ENCODE measurements at regions not wholly inside any gene's neighbourhood (a gene's known extent, or its start where the extent isn't known, plus 50 kb on each side); places are given as distances from the start of the nearest gene placed in this dataset.

DNA sequence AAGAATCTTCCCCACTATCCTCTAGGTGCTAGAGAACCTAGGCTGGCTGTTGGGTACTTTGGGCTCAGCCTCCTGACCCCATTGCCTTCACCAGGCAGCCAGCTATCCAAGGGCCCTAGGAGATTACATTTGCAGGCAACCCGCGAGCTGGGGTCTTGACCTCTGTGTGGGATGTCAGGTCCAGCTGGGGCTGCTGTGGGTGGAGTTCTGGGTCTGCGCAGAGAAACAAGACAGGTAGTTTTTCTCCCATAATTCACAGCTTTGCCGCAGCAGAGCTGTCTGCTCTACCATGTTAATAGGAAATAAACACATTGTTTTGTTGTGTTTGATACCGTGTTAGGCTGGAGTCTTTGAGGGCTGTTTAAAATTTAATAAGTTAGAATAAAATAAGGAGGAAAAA is 142.8 kb upstream of the PLET1 start:
- H3K4me3 ChIP-seq (IDR thresholded peaks at IDR 0.05; ENCODE audit: insufficient read depth, low read depth, low read length), result no peak overlapping the region
- no peaks in the 10 kb centered on the region for H3K79me2 ChIP-seq (ENCODE audit: insufficient read depth, low read depth)
- H3K9ac ChIP-seq, result no peak overlapping the region
- H3K27ac ChIP-seq, result no peak overlapping the region
- no peaks in the 10 kb centered on the region for H3K4me1 ChIP-seq (ENCODE audit: low read depth, poor library complexity, severe bottlenecking)
- no peaks in the 10 kb centered on the region for H3K27me3 ChIP-seq (ENCODE audit: insufficient read depth, low read depth)
- H3K4me2 ChIP-seq, result no peak overlapping the region
- no peak overlapping the region for H2AFZ ChIP-seq (ENCODE audit: low read depth)
- TF ChIP-seq, protein P1, sequence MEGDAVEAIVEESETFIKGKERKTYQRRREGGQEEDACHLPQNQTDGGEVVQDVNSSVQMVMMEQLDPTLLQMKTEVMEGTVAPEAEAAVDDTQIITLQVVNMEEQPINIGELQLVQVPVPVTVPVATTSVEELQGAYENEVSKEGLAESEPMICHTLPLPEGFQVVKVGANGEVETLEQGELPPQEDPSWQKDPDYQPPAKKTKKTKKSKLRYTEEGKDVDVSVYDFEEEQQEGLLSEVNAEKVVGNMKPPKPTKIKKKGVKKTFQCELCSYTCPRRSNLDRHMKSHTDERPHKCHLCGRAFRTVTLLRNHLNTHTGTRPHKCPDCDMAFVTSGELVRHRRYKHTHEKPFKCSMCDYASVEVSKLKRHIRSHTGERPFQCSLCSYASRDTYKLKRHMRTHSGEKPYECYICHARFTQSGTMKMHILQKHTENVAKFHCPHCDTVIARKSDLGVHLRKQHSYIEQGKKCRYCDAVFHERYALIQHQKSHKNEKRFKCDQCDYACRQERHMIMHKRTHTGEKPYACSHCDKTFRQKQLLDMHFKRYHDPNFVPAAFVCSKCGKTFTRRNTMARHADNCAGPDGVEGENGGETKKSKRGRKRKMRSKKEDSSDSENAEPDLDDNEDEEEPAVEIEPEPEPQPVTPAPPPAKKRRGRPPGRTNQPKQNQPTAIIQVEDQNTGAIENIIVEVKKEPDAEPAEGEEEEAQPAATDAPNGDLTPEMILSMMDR (conservative IDR thresholded peaks at IDR 0.05; ENCODE audit: low read depth, low read length), result no peak
- no peaks in the 10 kb centered on the region for H4K20me1 ChIP-seq (ENCODE audit: insufficient read depth)
- no peaks in the 10 kb centered on the region for H3K36me3 ChIP-seq (ENCODE audit: insufficient read depth)

DNA sequence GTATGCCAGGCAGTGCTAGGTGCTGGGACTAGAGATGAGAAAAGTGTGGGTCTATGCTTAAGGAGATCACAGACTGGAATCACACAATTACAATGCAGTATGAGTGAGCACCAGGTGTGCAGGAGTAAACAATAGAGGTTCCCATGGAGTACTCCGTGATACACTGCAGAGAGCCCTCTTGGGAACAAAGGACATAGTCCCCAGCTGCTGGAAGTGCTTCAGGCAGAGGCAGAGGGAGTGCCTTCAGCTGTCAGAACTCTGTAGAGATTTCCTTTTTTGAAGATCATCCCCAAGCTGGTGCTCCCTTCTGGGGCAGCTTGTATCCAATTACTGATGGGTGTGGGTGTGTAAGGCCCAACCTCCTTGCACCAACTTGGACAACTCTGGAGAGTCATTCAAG is 143.5 kb upstream of the PLET1 start:
- TF ChIP-seq, protein P1 (conservative IDR thresholded peaks at IDR 0.05; ENCODE audit: low read depth, low read length), result no peak

DNA sequence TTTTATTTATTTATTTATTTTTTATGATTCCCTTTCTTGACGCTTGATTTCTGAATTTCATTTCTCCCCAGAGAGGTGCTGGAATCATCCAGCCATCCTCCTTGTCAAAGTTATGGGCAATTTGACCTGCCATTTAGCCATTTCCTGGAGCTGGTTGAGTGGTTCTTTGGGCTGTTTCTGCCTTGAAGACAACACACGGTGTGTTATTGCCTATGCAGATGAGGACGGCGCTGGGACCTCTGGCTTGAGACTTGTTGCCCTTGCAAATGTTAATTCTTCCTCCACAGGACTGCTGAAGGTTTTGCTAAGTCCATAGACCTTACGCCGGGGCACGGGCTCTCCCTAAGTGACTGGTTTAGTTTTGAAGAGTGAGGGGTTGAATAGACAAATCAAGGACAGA is 147.9 kb upstream of the PLET1 start:
- TF ChIP-seq, protein P1 (conservative IDR thresholded peaks at IDR 0.05; ENCODE audit: low read depth, low read length), result no peak
- no peaks in the 10 kb centered on the region for H3K27me3 ChIP-seq (ENCODE audit: insufficient read depth, low read depth)
- no peaks in the 10 kb centered on the region for H3K79me2 ChIP-seq (ENCODE audit: insufficient read depth, low read depth)
- no peak overlapping the region for H3K9ac ChIP-seq
- no peaks in the 10 kb centered on the region for H3K4me1 ChIP-seq (ENCODE audit: low read depth, poor library complexity, severe bottlenecking)
- no peaks in the 10 kb centered on the region for H3K36me3 ChIP-seq (ENCODE audit: insufficient read depth)
- H2AFZ ChIP-seq (ENCODE audit: low read depth), result no peak overlapping the region
- no peak overlapping the region for H3K27ac ChIP-seq
- H3K4me3 ChIP-seq (IDR thresholded peaks at IDR 0.05; ENCODE audit: insufficient read depth, low read depth, low read length), result no peak overlapping the region
- H3K4me2 ChIP-seq, result no peak overlapping the region
- H4K20me1 ChIP-seq (ENCODE audit: insufficient read depth), result no peaks in the 10 kb centered on the region

More for the DNA sequence above, 143.5 kb upstream of the PLET1 start:
- Histone ChIP-seq H3K27me3 (ENCODE audit: insufficient read depth, low read depth) (no peaks in the 10 kb centered on the region), H3K4me1 (ENCODE audit: low read depth, poor library complexity, severe bottlenecking) (no peaks in the 10 kb centered on the region), H3K9ac (no peak overlapping the region), H2AFZ (ENCODE audit: low read depth) (no peak overlapping the region), H3K4me2 (no peak overlapping the region), H3K79me2 (ENCODE audit: insufficient read depth, low read depth) (no peaks in the 10 kb centered on the region), H3K4me3 (IDR thresholded peaks at IDR 0.05; ENCODE audit: insufficient read depth, low read depth, low read length) (no peak overlapping the region), H4K20me1 (ENCODE audit: insufficient read depth) (no peaks in the 10 kb centered on the region), H3K36me3 (ENCODE audit: insufficient read depth) (no peaks in the 10 kb centered on the region), H3K27ac (no peak overlapping the region)

DNA sequence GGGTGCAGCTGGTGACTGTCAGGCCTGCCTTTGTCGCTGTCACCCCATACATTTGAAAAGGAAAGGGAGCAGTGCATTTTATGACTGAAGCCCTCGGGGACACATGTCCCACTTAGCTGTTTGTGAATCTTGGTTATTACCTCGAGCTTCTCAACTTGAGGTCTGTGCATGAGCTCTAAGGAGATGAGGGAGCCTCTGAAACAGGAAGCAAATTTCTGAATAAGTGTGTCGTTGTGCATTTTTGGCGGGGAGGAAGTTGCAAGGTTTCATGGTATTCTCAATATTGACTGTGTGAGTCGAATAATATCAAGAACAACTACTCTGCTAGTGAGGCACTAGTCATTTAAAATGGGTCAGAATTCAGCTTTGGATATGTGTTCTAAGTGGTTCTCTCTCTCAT is 149.7 kb upstream of the PLET1 start:
- no peaks in the 10 kb centered on the region for H3K27me3 ChIP-seq (ENCODE audit: insufficient read depth, low read depth)
- no peak overlapping the region for H3K27ac ChIP-seq
- TF ChIP-seq, protein P1 (conservative IDR thresholded peaks at IDR 0.05; ENCODE audit: low read depth, low read length), result no peak
- no peaks in the 10 kb centered on the region for H3K79me2 ChIP-seq (ENCODE audit: insufficient read depth, low read depth)
- H3K4me1 ChIP-seq (ENCODE audit: low read depth, poor library complexity, severe bottlenecking), result no peaks in the 10 kb centered on the region
- no peaks in the 10 kb centered on the region for H3K36me3 ChIP-seq (ENCODE audit: insufficient read depth)
- H4K20me1 ChIP-seq (ENCODE audit: insufficient read depth), result no peaks in the 10 kb centered on the region
- no peak overlapping the region for H3K9ac ChIP-seq
- H2AFZ ChIP-seq (ENCODE audit: low read depth), result no peak overlapping the region
- H3K4me2 ChIP-seq, result no peak overlapping the region
- no peak overlapping the region for H3K4me3 ChIP-seq (IDR thresholded peaks at IDR 0.05; ENCODE audit: insufficient read depth, low read depth, low read length)
